Ishikawa (cell line): ENCODE measurements at regions not wholly inside any gene's neighbourhood (a gene's known extent, or its start where the extent isn't known, plus 50 kb on each side); places are given as distances from the start of the nearest gene placed in this dataset.

ENCODE experiments used
- CEBPB ChIP-seq: IDR thresholded peaks from 2 replicates; pipeline ENCODE4 v1.6.1; 2012
- CREB1 ChIP-seq: IDR thresholded peaks from 2 replicates; pipeline ENCODE4 v1.6.1; 2012; ENCODE audit warnings: low read depth
- EGR1 ChIP-seq: IDR thresholded peaks from 2 replicates; pipeline ENCODE4 v1.6.1; 2012
- EP300 ChIP-seq: IDR thresholded peaks from 2 replicates; pipeline ENCODE4 v1.6.1; 2012; ENCODE audit warnings: borderline replicate concordance
- FOXM1 ChIP-seq: IDR thresholded peaks from 2 replicates; pipeline ENCODE4 v1.6.1; 2012; ENCODE audit warnings: low read depth, borderline replicate concordance
- MAX ChIP-seq: IDR thresholded peaks from 2 replicates; pipeline ENCODE4 v1.6.1; 2012
- NFIC ChIP-seq: IDR thresholded peaks from 2 replicates; pipeline ENCODE4 v1.6.1; 2012
- RAD21 ChIP-seq: IDR thresholded peaks from 2 replicates; pipeline ENCODE4 v1.6.1; 2012; ENCODE audit warnings: low read depth
- REST ChIP-seq: IDR thresholded peaks from 2 replicates; pipeline ENCODE4 v1.6.1; 2012; ENCODE audit warnings: low read depth, mild to moderate bottlenecking
- TAF1 ChIP-seq: IDR thresholded peaks from 2 replicates; pipeline ENCODE4 v1.6.1; 2012; ENCODE audit warnings: low read depth, mild to moderate bottlenecking
- TCF12 ChIP-seq: IDR thresholded peaks from 2 replicates; pipeline ENCODE4 v1.6.1; 2012; ENCODE audit warnings: low read depth
- TEAD4 ChIP-seq: IDR thresholded peaks from 2 replicates; pipeline ENCODE4 v1.6.1; 2012
- USF1 ChIP-seq: IDR thresholded peaks from 2 replicates; pipeline ENCODE4 v1.6.1; 2012
- YY1 ChIP-seq: IDR thresholded peaks from 2 replicates; pipeline ENCODE4 v1.6.1; 2012; ENCODE audit warnings: low read depth
- ZBTB7A ChIP-seq: IDR thresholded peaks from 2 replicates; pipeline ENCODE4 v1.6.1; 2012; ENCODE audit warnings: low read depth

- TF ChIP-seq TAF1 (no peak), NFIC (no peak), REST (no peak), EGR1 (no peak), USF1 (no peak), TCF12 (no peak), CEBPB (no peak), YY1 (no peak), FOXM1 (no peak), TEAD4 (no peak), CREB1 (no peak), ZBTB7A (no peak), EP300 (no peak), RAD21 (no peak), MAX (no peak)
Observed at GRCh38 chr1:29548091-29548490, 311.8 kb downstream of the PTPRU start.

GRCh38 chr1:29547300-29547699, 311.0 kb downstream of the PTPRU start:
- TF ChIP-seq FOXM1, result no peak
- TF ChIP-seq TEAD4, result no peak
- no peak for TF ChIP-seq TAF1
- no peak for TF ChIP-seq ZBTB7A
- TF ChIP-seq EGR1, result no peak
- TF ChIP-seq REST, result no peak
- no peak for TF ChIP-seq CEBPB
- no peak for TF ChIP-seq YY1
- TF ChIP-seq EP300, result no peak
- TF ChIP-seq USF1, result no peak
- TF ChIP-seq CREB1, result no peak
- no peak for TF ChIP-seq NFIC
- no peak for TF ChIP-seq RAD21
- no peak for TF ChIP-seq MAX
- no peak for TF ChIP-seq TCF12

GRCh38 chr1:29546496-29546895, 310.2 kb downstream of the PTPRU start:
- TF ChIP-seq CREB1 (no peak), REST (no peak), YY1 (no peak), ZBTB7A (no peak), FOXM1 (no peak), EP300 (no peak), MAX (no peak), NFIC (no peak), USF1 (no peak)

GRCh38 chr1:29544406-29544805, 308.1 kb downstream of the PTPRU start:
- TF ChIP-seq RAD21 (no peak), TCF12 (no peak), FOXM1 (no peak), CREB1 (no peak), YY1 (no peak), TEAD4 (no peak), ZBTB7A (no peak), USF1 (no peak), EP300 (no peak), EGR1 (no peak), CEBPB (no peak), TAF1 (no peak), NFIC (no peak), MAX (no peak), REST (no peak)
